IMR-90 (cell line): ENCODE measurements at regions not wholly inside any gene's neighbourhood (a gene's known extent, or its start where the extent isn't known, plus 50 kb on each side); places are given as distances from the start of the nearest gene placed in this dataset.

Source experiments
- ATAC-seq: fragments of 200-7000 bp; cut with Tn5 transposase; 2 replicates; pipeline ENCODE4 v1.9.1; 2020; ENCODE audit warnings: low read depth, mild to moderate bottlenecking, moderate library complexity
- BruUV-seq: library from RNA; stranded (reverse); fragments of 400-500 nt; replicated peaks from 2 replicates; lab custom pipeline; 2021; lab: Mats Ljungman, UMichigan
- CTCF ChIA-PET: fragments of 300-600 bp; formaldehyde crosslinking; extraction: SDS; loops from one replicate; lab custom pipeline; 2021; ENCODE audit warnings: antibody characterized with exemption; lab: Yijun Ruan, JAX
- POLR2A ChIA-PET: fragments of 300-600 bp; sonication (Branson Sonifier 250); formaldehyde crosslinking; loops from one replicate; lab custom pipeline; 2022; ENCODE audit warnings: antibody characterized with exemption; ENCODE audit not compliant: unreplicated experiment; lab: Charles Lee
- DNase-seq: peaks from one replicate; pipeline ENCODE4 v3.0.0; 2013
- H2AFZ ChIP-seq: replicated peaks from 2 replicates; pipeline ENCODE3; 2013; ENCODE audit warnings: low read length, mild to moderate bottlenecking; ENCODE audit not compliant: poor library complexity
- H2AK5ac ChIP-seq: 2 replicates; pipeline ENCODE4 v1.6.1; 2013; ENCODE audit warnings: low read depth, low read length, inconsistent platforms
- H2AK9ac ChIP-seq: replicated peaks from 2 replicates; pipeline ENCODE3; 2013; ENCODE audit warnings: mild to moderate bottlenecking, low read depth, low read length, moderate library complexity; ENCODE audit not compliant: poor library complexity
- H2BK120ac ChIP-seq: 2 replicates; pipeline ENCODE4 v1.6.1; 2013; ENCODE audit warnings: low read depth, low read length, inconsistent platforms
- H2BK15ac ChIP-seq: 3 replicates; pipeline ENCODE4 v1.6.1; 2013; ENCODE audit warnings: low read depth, low read length, inconsistent platforms
- H2BK20ac ChIP-seq: 2 replicates; pipeline ENCODE4 v1.6.1; 2013; ENCODE audit warnings: low read depth, mild to moderate bottlenecking, inconsistent platforms, low read length, moderate library complexity
- H2BK5ac ChIP-seq: 2 replicates; pipeline ENCODE4 v1.6.1; 2013; ENCODE audit warnings: mild to moderate bottlenecking, low read depth, low read length, inconsistent platforms; ENCODE audit not compliant: poor library complexity, severe bottlenecking
- H3K14ac ChIP-seq: replicated peaks from 2 replicates; pipeline ENCODE4 v1.6.1; 2013; ENCODE audit warnings: low read depth, low read length, inconsistent platforms
- H3K18ac ChIP-seq: 2 replicates; pipeline ENCODE4 v1.6.1; 2013; ENCODE audit warnings: low read depth, low read length, control low read depth
- H3K23ac ChIP-seq: 2 replicates; pipeline ENCODE4 v1.6.1; 2013; ENCODE audit warnings: low read depth, low read length, inconsistent platforms
- H3K27ac ChIP-seq: 2 replicates; pipeline ENCODE4 v1.5.1; 2013; ENCODE audit warnings: mild to moderate bottlenecking, control low read depth, low read length; ENCODE audit not compliant: insufficient read depth
- H3K27me3 ChIP-seq: 2 replicates; pipeline ENCODE4 v1.6.1; 2013; ENCODE audit warnings: low read length; ENCODE audit not compliant: control insufficient read depth, insufficient read depth
- H3K36me3 ChIP-seq: 2 replicates; pipeline ENCODE4 v1.6.1; 2013; ENCODE audit warnings: low read length, mixed read lengths; ENCODE audit not compliant: control insufficient read depth, insufficient read depth
- H3K4ac ChIP-seq: 2 replicates; pipeline ENCODE4 v1.6.1; 2013; ENCODE audit warnings: low read depth, low read length, inconsistent platforms
- H3K4me1 ChIP-seq: 2 replicates; pipeline ENCODE4 v1.6.1; 2013; ENCODE audit warnings: low read length, mixed read lengths; ENCODE audit not compliant: control insufficient read depth, insufficient read depth
- H3K4me2 ChIP-seq: 2 replicates; pipeline ENCODE4 v1.6.1; 2013; ENCODE audit warnings: low read depth, mild to moderate bottlenecking, control low read depth, low read length, moderate library complexity
- H3K4me3 ChIP-seq: 2 replicates; pipeline ENCODE4 v1.5.1; 2013; ENCODE audit warnings: low read depth, mild to moderate bottlenecking, control low read depth, low read length, moderate library complexity; ENCODE audit not compliant: insufficient read depth
- H3K56ac ChIP-seq: 2 replicates; pipeline ENCODE4 v1.6.1; 2013; ENCODE audit warnings: low read length, inconsistent platforms; ENCODE audit not compliant: insufficient read depth; ENCODE audit errors: extremely low read depth
- H3K79me1 ChIP-seq, 2 experiments: 2 replicates each; pipeline ENCODE4 v1.6.1; 2013; ENCODE audit warnings: low read length in 2 of 2, inconsistent platforms in 1 of 2, low read depth in 1 of 2
- H3K9ac ChIP-seq: 2 replicates; pipeline ENCODE4 v1.6.1; 2013; ENCODE audit warnings: low read depth, low read length, control low read depth
- H3K9me1 ChIP-seq: 2 replicates; pipeline ENCODE4 v1.6.1; 2013; ENCODE audit warnings: low read length, inconsistent platforms; ENCODE audit not compliant: insufficient read depth
- H3K9me3 ChIP-seq: 2 replicates; pipeline ENCODE4 v1.6.1; 2013; ENCODE audit warnings: low read length; ENCODE audit not compliant: control insufficient read depth, insufficient read depth
- H4K20me1 ChIP-seq: 2 replicates; pipeline ENCODE4 v1.6.1; 2013; ENCODE audit warnings: low read length, inconsistent platforms; ENCODE audit not compliant: insufficient read depth
- H4K5ac ChIP-seq: 2 replicates; pipeline ENCODE4 v1.6.1; 2013; ENCODE audit warnings: mild to moderate bottlenecking, low read depth, low read length, control low read depth
- H4K8ac ChIP-seq, 2 experiments: 2 replicates each; pipeline ENCODE4 v1.6.1; 2013; ENCODE audit warnings: low read depth in 2 of 2, low read length in 2 of 2, control low read depth in 1 of 2, inconsistent platforms in 1 of 2
- H4K91ac ChIP-seq: 2 replicates; pipeline ENCODE4 v1.6.1; 2013; ENCODE audit warnings: low read depth, low read length, inconsistent platforms; ENCODE audit not compliant: insufficient read depth
- MAFK ChIP-seq: IDR thresholded peaks from 2 replicates; pipeline ENCODE4 v1.6.1; 2012; ENCODE audit warnings: low read depth, low read length, improper control_type of control experiment
- MXI1 ChIP-seq: IDR thresholded peaks from 2 replicates; pipeline ENCODE4 v1.6.1; 2012; ENCODE audit warnings: low read depth, mild to moderate bottlenecking, low read length, moderate library complexity, borderline replicate concordance
- NFE2L2 ChIP-seq: fragments of 150-350 bp; IDR thresholded peaks from 2 replicates; pipeline ENCODE4 v1.6.1; 2016; ENCODE audit warnings: low read depth, mild to moderate bottlenecking, low read length
- RCOR1 ChIP-seq: IDR thresholded peaks from 2 replicates; pipeline ENCODE4 v1.6.1; 2012; ENCODE audit warnings: mild to moderate bottlenecking, low read length, improper control_type of control experiment; ENCODE audit not compliant: insufficient replicate concordance
- WGBS, 2 experiments: methylation state at CpG; one replicate each; pipeline versions ENCODE4 v1.1.5 to v1.1.7; 2013; ENCODE audit warnings: missing lambda C conversion rate in 2 of 2; ENCODE audit not compliant: insufficient read length in 1 of 2; ENCODE audit errors: extremely low coverage in 2 of 2; 5-methylcytosine and 5-hydroxymethylcytosine counted together
- dilution Hi-C: fragments of 300-500 bp; cut with HindIII; formaldehyde crosslinking; loops from one replicate; pipeline ENCODE4 v1.14.3; 2018; ENCODE audit warnings: low sequenced_read_pairs; ENCODE audit not compliant: unreplicated experiment
- in situ Hi-C: fragments of 300-500 bp; cut with MboI; formaldehyde crosslinking; loops from 3 replicates; pipeline ENCODE4 v1.14.3; 2019; ENCODE audit warnings: low sequenced_read_pairs, inconsistent platforms, mixed read lengths
- intact Hi-C: fragments of 100-400 bp; cut with micrococcal nuclease; formaldehyde crosslinking; loops from 2 replicates; pipeline ENCODE4 v1.10.0; 2022

DNA sequence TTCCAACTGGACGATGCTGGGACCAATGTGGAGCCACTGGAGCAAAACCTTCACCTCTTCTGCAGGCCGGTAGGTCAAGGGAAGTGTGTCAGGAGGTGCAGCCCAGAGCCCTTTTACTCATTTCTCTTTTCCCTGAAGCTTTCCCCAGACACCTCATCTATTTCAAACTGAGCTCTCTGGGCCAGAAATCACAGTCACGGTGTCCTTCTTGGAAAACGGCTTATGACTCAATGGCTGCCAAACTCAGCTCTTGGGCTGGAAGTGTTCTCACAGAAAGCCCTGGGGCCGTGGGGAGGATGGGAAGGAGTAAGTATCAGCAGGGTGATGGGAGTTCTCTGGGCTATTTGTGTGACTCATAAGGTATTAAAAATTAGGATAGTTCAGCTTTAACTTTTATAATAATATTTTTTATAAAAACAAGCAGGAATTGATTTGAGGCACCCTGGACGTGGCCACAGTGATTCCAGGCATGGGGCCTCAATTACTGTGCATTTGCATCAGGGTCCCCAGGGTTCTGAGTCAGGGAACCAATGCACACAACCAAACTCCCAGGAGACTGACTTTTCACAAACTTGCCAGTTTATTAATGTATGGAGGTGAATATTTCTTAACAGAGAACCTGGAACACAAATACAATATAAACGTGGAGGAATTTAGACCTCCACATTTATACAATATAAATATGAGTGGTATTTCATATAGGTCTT is 187.4 kb upstream of the TMEM72 start:
- H2BK5ac ChIP-seq: no peak overlapping the region
- no peak overlapping the region for H3K4ac ChIP-seq
- H3K27ac ChIP-seq: no peak overlapping the region
- WGBS, 2 experiments: no CpG with 5 or more reads among the region's 7 CpGs
- H3K9me1 ChIP-seq: 0 out of 2 replicates have a peak, but pooled peaks cover 3% of the 10 kb centered on the region
- no peaks in the 10 kb centered on the region for H3K27me3 ChIP-seq
- H3K4me1 ChIP-seq: peaks cover 6% of the 10 kb centered on the region; the same call in 1 of the 2 replicates
- H4K5ac ChIP-seq: no peak overlapping the region
- CTCF ChIA-PET: interaction anchor here (1.3 kb wide), 1 partner anchor 17 kb away, joined by 3 read pairs; no protein-coding TSS in a partner anchor
- H3K9ac ChIP-seq: no peak overlapping the region
- H3K4me3 ChIP-seq: no peak overlapping the region
- POLR2A ChIA-PET: no interaction called here
- ATAC-seq (peak; percentile 78), DNase-seq (peak; percentile 82)
- no peak for TF ChIP-seq MXI1
- TF ChIP-seq MAFK: no peak
- no peak for TF ChIP-seq NFE2L2
- TF ChIP-seq RCOR1: no peak
- no peaks in the 10 kb centered on the region for H3K79me1 ChIP-seq
- peak overlapping the region; percentile 87; the same call in 1 of the 2 replicates for H2BK120ac ChIP-seq
- H2AFZ ChIP-seq: no peak overlapping the region
- no peak overlapping the region for H3K23ac ChIP-seq
- no peak overlapping the region for H2AK9ac ChIP-seq
- H2BK15ac ChIP-seq: peak overlapping the region; percentile 90; the same call in 1 of the 3 replicates
- no peak overlapping the region for H3K18ac ChIP-seq
- dilution Hi-C loops (no loop called here), in situ Hi-C loops (no loop called here), intact Hi-C loops (loop anchor here (10.0 kb wide), 1 partner anchor 1049 kb away; no protein-coding TSS in a partner anchor)
- no peaks in the 10 kb centered on the region for H3K36me3 ChIP-seq
- H3K14ac ChIP-seq: peak overlapping the region; percentile 25; the same call in 1 of the 2 replicates
- BruUV-seq: no TSS peak
- peak overlapping the region in 1 of 2 experiments; percentile 53; a peak in 1 of 4 replicates for H4K8ac ChIP-seq
- no peak overlapping the region for H3K4me2 ChIP-seq
- no peak overlapping the region for H4K91ac ChIP-seq
- H3K9me3 ChIP-seq: no peaks in the 10 kb centered on the region
- 0 out of 2 replicates have a peak overlapping the region, but pooled peaks have one; percentile 16 for H2BK20ac ChIP-seq
- H2AK5ac ChIP-seq: peak overlapping the region; percentile 30; the same call in 1 of the 2 replicates
- H3K56ac ChIP-seq: no peak overlapping the region
- no peaks in the 10 kb centered on the region for H4K20me1 ChIP-seq
